ENCODE measurements at regions not wholly inside any gene's neighbourhood (a gene's known extent, or its start where the extent isn't known, plus 50 kb on each side); places are given as distances from the start of the nearest gene placed in this dataset.

- H3K4me3 ChIP-seq: no peak overlapping the region
- H3K4me1 ChIP-seq (ENCODE audit: control insufficient read depth in 5 of 5, insufficient read depth in 5 of 5, low read length in 5 of 5): peaks cover 0 to 25% (median 5%) of the 10 kb centered on the region in 5 donors
- no peaks in the 10 kb centered on the region for H3K36me3 ChIP-seq (ENCODE audit: control insufficient read depth in 4 of 4, insufficient read depth in 4 of 4, low read length in 4 of 4)
- H3K27me3 ChIP-seq (ENCODE audit: control insufficient read depth in 3 of 3, insufficient read depth in 3 of 3, low read length in 2 of 3): no peaks in the 10 kb centered on the region
- ATAC-seq (ENCODE audit: insufficient read depth, low FRiP score) (no peak), DNase-seq (no peak)
- 71 to 78% methylated on average over 8 of the region's 8 CpGs for WGBS, 2 donors
- peaks cover 0 to 2% (median 0%) of the 10 kb centered on the region in 4 donors for H3K9me3 ChIP-seq (ENCODE audit: control insufficient read depth in 4 of 4, insufficient read depth in 3 of 4, low read length in 3 of 4)
- no peak for TF ChIP-seq CTCF (IDR thresholded peaks at IDR 0.05; ENCODE audit: control extremely low read depth, extremely low read depth)
- H3K27ac ChIP-seq (ENCODE audit: low read depth in 1 of 2, low read length in 1 of 2): no peak overlapping the region
- peak overlapping the region in 1 of 2 donors; percentile 57 for H3K9ac ChIP-seq (ENCODE audit: insufficient read depth in 1 of 2, low read length in 2 of 2)
Observed at GRCh38 chr9:87270848-87271234, 226.8 kb upstream of the DAPK1 start.

- H3K9ac ChIP-seq (ENCODE audit: insufficient read depth in 1 of 2, low read length in 2 of 2): no peak overlapping the region
- no peak overlapping the region for H3K4me3 ChIP-seq
- DNase-seq: no peak
- no peaks in the 10 kb centered on the region for H3K9me3 ChIP-seq (ENCODE audit: control insufficient read depth in 4 of 4, insufficient read depth in 3 of 4, low read length in 3 of 4)
- no peak overlapping the region for H3K27ac ChIP-seq (ENCODE audit: low read depth in 1 of 2, low read length in 1 of 2)
- WGBS, 2 donors: 64 to 71% methylated on average over 4 of the region's 4 CpGs
- H3K36me3 ChIP-seq (ENCODE audit: control insufficient read depth in 4 of 4, insufficient read depth in 4 of 4, low read length in 4 of 4): no peaks in the 10 kb centered on the region
- TF ChIP-seq CTCF (IDR thresholded peaks at IDR 0.05; ENCODE audit: control extremely low read depth, extremely low read depth): no peak
- H3K4me1 ChIP-seq (ENCODE audit: control insufficient read depth in 5 of 5, insufficient read depth in 5 of 5, low read length in 5 of 5): peaks cover 0 to 25% (median 5%) of the 10 kb centered on the region in 5 donors
- no peak for ATAC-seq (ENCODE audit: insufficient read depth, low FRiP score)
- H3K27me3 ChIP-seq (ENCODE audit: control insufficient read depth in 3 of 3, insufficient read depth in 3 of 3, low read length in 2 of 3): no peaks in the 10 kb centered on the region
Observed at GRCh38 chr9:87271696-87272477, 225.8 kb upstream of the DAPK1 start.

- DNase-seq (no peak), ATAC-seq (ENCODE audit: insufficient read depth, low FRiP score) (no peak)
- Histone ChIP-seq H3K27me3 (ENCODE audit: control insufficient read depth in 3 of 3, insufficient read depth in 3 of 3, low read length in 2 of 3) (no peaks in the 10 kb centered on the region), H3K9ac (ENCODE audit: insufficient read depth in 1 of 2, low read length in 2 of 2) (no peak overlapping the region), H3K27ac (ENCODE audit: low read depth in 1 of 2, low read length in 1 of 2) (no peak overlapping the region), H3K4me1 (ENCODE audit: control insufficient read depth in 5 of 5, insufficient read depth in 5 of 5, low read length in 5 of 5) (peaks cover 0 to 14% (median 6%) of the 10 kb centered on the region in 5 donors), H3K36me3 (ENCODE audit: control insufficient read depth in 4 of 4, insufficient read depth in 4 of 4, low read length in 4 of 4) (no peaks in the 10 kb centered on the region), H3K9me3 (ENCODE audit: control insufficient read depth in 4 of 4, insufficient read depth in 3 of 4, low read length in 3 of 4) (no peaks in the 10 kb centered on the region), H3K4me3 (no peak overlapping the region)
- no peak for TF ChIP-seq CTCF (IDR thresholded peaks at IDR 0.05; ENCODE audit: control extremely low read depth, extremely low read depth)
- WGBS, 2 donors: 76 to 84% methylated on average over 9 of the region's 9 CpGs
Observed at GRCh38 chr9:87275047-87275725, 222.5 kb upstream of the DAPK1 start.

All from lung (tissue), 11 donors.